HG03139 (cell line): ENCODE measurements at regions not wholly inside any gene's neighbourhood (a gene's known extent, or its start where the extent isn't known, plus 50 kb on each side); places are given as distances from the start of the nearest gene placed in this dataset.

Experiments
- ATAC-seq: cut with Tn5 transposase; IDR thresholded peaks from one replicate; pipeline ENCODE4 v1.9.1; 2021; ENCODE audit not compliant: unreplicated experiment

- no peak for ATAC-seq
Measured at GRCh38 chr1:36583980-36584782, 101.5 kb upstream of the CSF3R start.

DNA sequence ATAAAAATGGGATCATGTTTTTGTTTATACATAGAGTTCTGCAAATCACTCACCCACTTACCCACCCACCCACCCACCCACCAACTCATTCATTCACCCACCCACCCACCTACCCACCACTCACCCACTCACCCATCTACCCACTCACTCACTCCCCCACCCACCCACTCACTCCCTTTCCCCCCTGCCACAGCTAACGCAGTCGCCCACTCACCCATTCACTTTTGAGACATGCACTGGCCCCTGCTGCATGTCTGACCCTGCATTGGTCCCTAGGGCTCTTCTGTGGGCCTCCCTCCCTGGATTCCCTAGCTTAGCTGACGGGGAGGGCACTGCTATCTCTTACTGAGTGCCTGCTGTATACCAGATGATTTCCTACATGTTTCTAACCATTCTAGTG lies 100.4 kb upstream of the CSF3R start:
- no peak for ATAC-seq

DNA sequence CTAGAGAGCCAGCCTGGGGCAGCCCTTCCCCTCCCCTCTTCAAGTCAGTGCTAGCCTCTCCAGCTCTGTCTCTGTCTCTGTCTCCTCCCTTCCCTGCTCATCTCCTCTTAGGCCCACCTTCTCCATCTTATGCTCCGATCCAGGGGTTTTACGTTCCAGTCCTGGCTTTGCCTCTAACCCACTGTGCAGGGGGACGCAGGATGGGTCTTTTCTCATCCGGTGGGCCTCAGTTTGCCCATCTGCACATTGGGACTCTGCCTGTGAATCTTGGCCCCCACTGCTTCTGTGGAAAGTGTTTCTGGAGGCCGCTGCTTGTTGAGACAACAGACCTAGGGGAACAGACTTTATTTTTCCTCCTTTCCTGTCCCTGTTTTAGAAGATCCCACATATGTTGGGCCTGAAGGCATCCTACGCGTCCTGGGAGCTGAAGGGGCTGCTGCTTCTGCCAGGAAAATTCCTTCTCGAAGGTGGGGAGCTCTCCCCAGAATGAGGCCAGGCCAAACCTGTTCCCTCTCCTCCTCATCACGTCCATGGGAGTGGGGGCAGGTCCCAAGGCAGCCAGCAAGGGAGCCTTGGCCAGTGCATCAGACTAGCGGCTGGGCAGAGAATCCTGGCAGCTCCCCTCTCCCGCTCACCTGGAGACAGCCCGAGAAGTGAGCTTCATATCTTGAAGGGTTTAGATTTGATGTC lies 99.5 kb upstream of the CSF3R start:
- ATAC-seq = no peak

DNA sequence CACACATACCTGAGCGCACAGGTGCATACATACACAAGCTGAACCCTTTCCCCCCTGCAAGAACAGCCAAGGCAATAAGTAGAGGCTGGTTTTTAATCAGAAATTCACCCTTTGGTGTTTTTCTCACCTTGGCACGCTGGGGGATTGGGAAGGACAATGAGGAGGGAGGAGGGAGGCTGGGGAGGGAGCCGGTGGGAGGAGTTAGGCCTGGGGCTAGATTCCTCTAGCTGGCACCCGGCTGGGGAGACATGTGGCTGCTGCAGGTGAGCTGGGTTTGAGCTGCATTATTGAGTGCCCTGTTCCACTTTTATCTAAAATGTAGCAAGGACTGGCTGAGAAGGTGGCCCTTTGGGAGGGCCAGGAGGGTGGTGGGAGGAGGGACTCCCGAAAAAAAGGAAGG lies 97.8 kb upstream of the CSF3R start:
- no peak for ATAC-seq

- no peak for ATAC-seq
Measured at GRCh38 chr1:36579039-36579438, 96.3 kb upstream of the CSF3R start.

GRCh38 chr1:36576551-36577110 lies 93.9 kb upstream of the CSF3R start:
- ATAC-seq = no peak

DNA sequence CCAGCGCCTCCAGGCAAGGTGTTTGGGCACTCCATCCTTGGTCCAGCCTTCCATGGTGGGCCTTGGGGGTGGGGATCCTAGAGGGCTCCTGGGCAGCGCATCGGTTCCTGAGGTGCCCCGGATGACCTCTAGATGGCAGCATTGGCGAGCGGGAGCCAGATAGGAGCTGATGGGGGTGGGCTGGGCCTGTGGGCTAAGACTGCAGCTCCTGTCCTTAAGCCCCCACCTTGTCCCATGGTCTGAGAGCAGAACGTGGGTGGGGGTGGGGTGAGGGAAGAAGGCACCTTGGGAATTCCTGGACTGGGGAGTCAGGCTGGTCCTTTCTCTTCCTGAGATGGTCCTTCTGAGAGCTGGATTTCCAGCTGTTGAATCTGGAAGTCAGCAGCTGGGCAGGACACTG lies 93.4 kb upstream of the CSF3R start:
- ATAC-seq = no peak

- ATAC-seq = no peak
Measured at GRCh38 chr1:36573445-36573844, 90.7 kb upstream of the CSF3R start.

GRCh38 chr1:36572906-36573305 lies 90.2 kb upstream of the CSF3R start:
- no peak for ATAC-seq

- no peak for ATAC-seq
Measured at GRCh38 chr1:36572142-36572715, 89.5 kb upstream of the CSF3R start.

- no peak for ATAC-seq
Measured at GRCh38 chr1:36571106-36571505, 88.4 kb upstream of the CSF3R start.

- no peak for ATAC-seq
Measured at GRCh38 chr1:36570478-36571060, 87.9 kb upstream of the CSF3R start.

GRCh38 chr1:36570006-36570405 lies 87.3 kb upstream of the CSF3R start:
- ATAC-seq = no peak

DNA sequence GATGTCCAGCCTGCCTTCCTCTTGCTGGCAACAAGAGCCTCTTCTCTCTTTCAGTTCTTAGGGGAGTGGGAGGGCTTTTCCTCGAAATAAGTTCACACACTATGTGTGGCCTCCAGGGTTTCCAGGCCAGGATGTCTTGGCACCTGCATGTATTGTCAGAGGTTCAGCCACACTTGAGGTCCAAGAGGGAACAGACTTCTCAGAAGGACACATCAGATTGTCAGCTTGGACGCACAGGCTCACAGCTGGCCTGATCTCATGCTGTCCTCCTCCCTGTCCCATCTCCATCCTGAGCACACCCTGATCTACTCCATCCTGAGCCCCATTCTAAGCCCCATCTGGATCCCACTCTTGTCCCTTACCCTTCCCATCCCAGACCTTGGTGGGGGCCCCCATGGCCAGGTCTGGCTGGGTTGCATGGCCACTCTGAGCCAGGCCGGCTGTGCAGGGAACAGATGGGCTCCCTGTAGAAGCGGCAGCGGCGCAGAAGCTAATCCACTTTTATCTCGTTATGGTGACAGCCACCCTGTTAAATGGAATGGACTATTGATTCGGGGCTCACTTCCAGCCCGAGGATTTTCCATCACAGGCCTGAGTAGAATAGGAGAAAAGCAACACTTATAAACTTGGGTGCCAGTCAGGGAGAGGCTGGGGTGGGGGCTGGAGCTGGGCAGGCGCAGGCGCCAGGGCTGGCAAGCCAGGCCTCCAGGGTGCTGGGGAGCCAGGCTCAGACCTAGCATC lies 85.1 kb upstream of the CSF3R start:
- no peak for ATAC-seq

DNA sequence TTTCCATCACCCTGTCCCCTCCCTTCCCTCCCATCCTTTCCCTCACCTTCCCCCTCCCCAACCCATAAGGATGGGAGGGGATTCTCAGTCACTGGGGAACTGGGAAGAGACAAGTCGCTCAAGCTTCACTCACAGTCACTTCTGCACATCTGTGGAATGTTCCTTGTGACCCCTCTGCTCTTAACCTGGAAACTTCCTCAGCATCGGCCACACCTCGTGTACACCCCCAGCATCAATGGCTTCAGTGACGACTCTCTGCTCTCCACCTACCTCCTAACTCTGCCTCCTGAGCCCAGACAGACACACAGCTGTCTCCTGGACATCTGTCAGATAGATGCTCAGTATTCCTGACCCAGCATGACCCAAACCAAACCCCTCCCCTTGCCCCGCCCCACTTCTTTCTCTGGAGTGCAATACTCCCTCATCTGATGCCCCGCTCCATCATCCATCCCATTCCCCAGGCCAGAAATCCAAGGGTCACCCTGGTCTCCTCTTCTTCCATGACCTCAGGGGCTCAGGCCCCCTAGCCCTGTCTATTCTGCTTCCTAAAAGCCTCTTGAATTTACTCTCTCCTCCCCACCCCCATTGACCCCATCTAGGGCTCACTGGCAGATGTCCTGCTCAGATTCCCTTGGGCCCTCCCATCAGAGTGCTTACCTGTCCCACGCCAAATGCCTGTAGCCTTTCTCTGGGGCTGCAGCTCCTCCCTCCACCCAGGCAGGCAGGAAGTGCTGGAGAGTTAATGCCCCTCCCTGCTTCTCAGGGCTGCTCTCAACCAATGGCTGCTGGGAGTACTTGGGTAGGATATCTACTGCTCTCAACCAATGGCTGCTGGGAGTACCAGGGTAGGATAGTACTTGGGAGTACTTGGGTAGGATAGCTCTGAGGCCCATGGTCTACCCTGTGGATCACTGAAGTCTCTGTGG lies 83.1 kb upstream of the CSF3R start:
- no peak for ATAC-seq

DNA sequence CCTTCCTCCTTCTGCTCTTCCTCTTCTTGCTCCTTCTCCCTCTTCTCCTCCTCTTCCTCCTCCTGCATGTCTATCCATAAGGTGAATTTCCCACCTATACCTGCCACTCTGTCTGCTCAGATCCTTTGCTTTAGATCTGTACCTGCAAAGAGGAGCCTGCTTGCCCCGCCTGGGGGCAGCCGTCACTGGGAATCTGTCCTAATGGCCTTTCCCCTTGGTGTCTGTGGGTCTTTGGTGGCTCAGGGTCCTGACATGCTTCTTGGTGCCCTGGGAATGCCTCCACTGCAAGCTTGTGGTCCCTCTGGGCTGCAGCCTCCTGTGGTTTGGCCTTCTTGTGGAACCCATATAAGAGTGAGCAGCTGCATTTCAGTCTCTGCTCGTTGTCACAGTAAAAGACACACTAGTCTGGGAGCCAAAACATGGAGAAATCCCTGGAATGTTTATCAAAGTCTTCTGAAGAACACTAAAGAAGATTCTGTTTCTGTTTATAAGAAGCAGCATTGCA lies 79.5 kb upstream of the CSF3R start:
- ATAC-seq = no peak

GRCh38 chr1:36561361-36561724 lies 78.6 kb upstream of the CSF3R start:
- no peak for ATAC-seq

GRCh38 chr1:36560621-36561360 lies 78.1 kb upstream of the CSF3R start:
- ATAC-seq = no peak

DNA sequence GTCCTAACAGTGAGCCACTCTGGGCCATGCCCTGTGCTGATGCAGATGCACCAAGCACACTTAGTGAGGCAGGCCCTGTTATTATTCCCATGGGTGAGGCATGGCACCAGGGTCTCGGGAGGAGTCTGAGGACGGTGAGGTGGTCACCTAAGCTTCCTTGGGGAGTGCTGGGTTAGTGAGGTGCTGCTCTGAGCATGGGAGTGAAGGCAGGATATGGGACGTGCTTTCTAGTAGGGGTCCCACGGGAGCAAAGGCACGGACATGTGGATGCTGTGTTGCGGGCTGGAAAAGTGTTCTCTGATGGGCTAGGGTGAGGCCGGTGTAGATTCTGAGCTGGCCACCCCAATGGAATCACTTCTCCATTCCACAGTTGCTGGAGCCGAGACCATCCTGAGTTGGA lies 77.5 kb upstream of the CSF3R start:
- ATAC-seq = no peak
